HepG2 (cell line): ENCODE measurements at regions not wholly inside any gene's neighbourhood (a gene's known extent, or its start where the extent isn't known, plus 50 kb on each side); places are given as distances from the start of the nearest gene placed in this dataset.

Source experiments
- CEBPG ChIP-seq: IDR thresholded peaks from 2 replicates; pipeline ENCODE4 v1.6.1; 2016
- CHD2 ChIP-seq: IDR thresholded peaks from 2 replicates; pipeline ENCODE4 v1.6.1; 2011; ENCODE audit warnings: low read depth, low read length, improper control_type of control experiment
- FOXA3 ChIP-seq: IDR thresholded peaks from 2 replicates; pipeline ENCODE4 v1.6.1; 2016; ENCODE audit warnings: missing genetic modification reagents, missing compliant biosample characterization
- GATA4 ChIP-seq: sonication (generic); IDR thresholded peaks from 2 replicates; pipeline ENCODE4 v1.6.1; 2016; ENCODE audit warnings: antibody characterized with exemption, low read depth, borderline replicate concordance
- RBAK ChIP-seq: sonication (generic); formaldehyde crosslinking; IDR thresholded peaks from 2 replicates; pipeline ENCODE4 v1.5.1; 2020; ENCODE audit warnings: mild to moderate bottlenecking, missing genetic modification reagents
- SMARCC2 ChIP-seq: fragments of 450-650 bp; IDR thresholded peaks from 2 replicates; pipeline ENCODE4 v1.6.1; 2017; ENCODE audit warnings: antibody characterized with exemption, mild to moderate bottlenecking
- SRY ChIP-seq: sonication (generic); formaldehyde crosslinking; IDR thresholded peaks from 2 replicates; pipeline ENCODE4 v1.8.0; 2022; ENCODE audit warnings: mild to moderate bottlenecking, missing genetic modification reagents
- YEATS4 ChIP-seq: sonication (generic); formaldehyde crosslinking; IDR thresholded peaks from 2 replicates; pipeline ENCODE4 v1.4.0; 2020; ENCODE audit warnings: missing genetic modification reagents, borderline replicate concordance
- ZFYVE20 ChIP-seq: sonication (generic); formaldehyde crosslinking; IDR thresholded peaks from 2 replicates; pipeline ENCODE4 v1.8.0; 2023; ENCODE audit warnings: low read depth, mild to moderate bottlenecking, moderate library complexity, missing genetic modification reagents, borderline replicate concordance
- ZNF557 ChIP-seq: sonication (generic); formaldehyde crosslinking; IDR thresholded peaks from 2 replicates; pipeline ENCODE4 v1.4.0; 2020; ENCODE audit warnings: missing genetic modification reagents
- ZNF709 ChIP-seq: sonication (generic); formaldehyde crosslinking; IDR thresholded peaks from 2 replicates; pipeline ENCODE4 v1.5.0; 2020; ENCODE audit warnings: mild to moderate bottlenecking, missing genetic modification reagents
- TF ChIP-seq, protein P1 (sequence below): sonication (generic); formaldehyde crosslinking; IDR thresholded peaks from 2 replicates; pipeline ENCODE4 v1.8.0; 2022; ENCODE audit warnings: mild to moderate bottlenecking, missing genetic modification reagents
- TF ChIP-seq, protein P2 (sequence below): sonication (generic); formaldehyde crosslinking; IDR thresholded peaks from 2 replicates; pipeline ENCODE4 v1.4.0; 2020; ENCODE audit warnings: missing genetic modification reagents, borderline replicate concordance
- TF ChIP-seq, protein P3 (sequence below): sonication (generic); formaldehyde crosslinking; IDR thresholded peaks from 2 replicates; pipeline ENCODE4 v1.5.1; 2020; ENCODE audit warnings: mild to moderate bottlenecking, moderate library complexity, missing genetic modification reagents
- TF ChIP-seq, protein P4 (sequence below): IDR thresholded peaks from 2 replicates; pipeline ENCODE4 v1.6.1; 2016; ENCODE audit warnings: control low read depth
- TF ChIP-seq, protein P5 (sequence below): sonication (generic); formaldehyde crosslinking; IDR thresholded peaks from 2 replicates; pipeline ENCODE4 v1.4.0; 2020; ENCODE audit warnings: missing genetic modification reagents, borderline replicate concordance
- TF ChIP-seq, protein P6 (sequence below): sonication (generic); formaldehyde crosslinking; conservative IDR thresholded peaks from 2 replicates; pipeline ENCODE4 v1.4.0; 2020; ENCODE audit warnings: mild to moderate bottlenecking, missing genetic modification reagents, moderate library complexity
- TF ChIP-seq, protein P7 (sequence below): sonication (generic); formaldehyde crosslinking; IDR thresholded peaks from 2 replicates; pipeline ENCODE4 v1.5.1; 2020; ENCODE audit warnings: mild to moderate bottlenecking, missing genetic modification reagents, moderate library complexity

DNA sequence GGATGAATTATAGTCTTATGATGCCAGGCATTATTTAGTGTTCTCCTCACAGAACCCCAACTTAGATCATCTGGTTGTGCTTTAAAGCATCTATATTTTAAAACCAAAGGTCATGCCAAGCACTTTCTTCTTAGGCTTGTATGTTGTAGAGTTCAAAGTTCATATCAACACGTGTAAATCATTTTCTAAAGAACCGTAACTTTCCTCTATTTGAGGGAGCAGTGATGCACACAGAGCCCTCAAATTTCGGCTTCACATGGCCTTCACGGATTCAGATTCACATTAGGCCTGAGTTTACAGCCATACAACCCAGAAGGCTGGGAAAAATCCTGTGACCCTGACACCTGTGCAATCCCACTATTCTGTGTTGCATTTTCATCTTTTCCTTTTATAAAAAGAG, 52.1 kb upstream of the SEC16B start (continued):
- TF ChIP-seq, protein P1, sequence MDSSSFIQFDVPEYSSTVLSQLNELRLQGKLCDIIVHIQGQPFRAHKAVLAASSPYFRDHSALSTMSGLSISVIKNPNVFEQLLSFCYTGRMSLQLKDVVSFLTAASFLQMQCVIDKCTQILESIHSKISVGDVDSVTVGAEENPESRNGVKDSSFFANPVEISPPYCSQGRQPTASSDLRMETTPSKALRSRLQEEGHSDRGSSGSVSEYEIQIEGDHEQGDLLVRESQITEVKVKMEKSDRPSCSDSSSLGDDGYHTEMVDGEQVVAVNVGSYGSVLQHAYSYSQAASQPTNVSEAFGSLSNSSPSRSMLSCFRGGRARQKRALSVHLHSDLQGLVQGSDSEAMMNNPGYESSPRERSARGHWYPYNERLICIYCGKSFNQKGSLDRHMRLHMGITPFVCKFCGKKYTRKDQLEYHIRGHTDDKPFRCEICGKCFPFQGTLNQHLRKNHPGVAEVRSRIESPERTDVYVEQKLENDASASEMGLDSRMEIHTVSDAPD (CRISPR knock-in tag) = 0 out of 2 replicates have a peak, but pooled peaks have one; percentile 21
- no peak for TF ChIP-seq ZNF557 (CRISPR knock-in tag)
- TF ChIP-seq, protein P2, sequence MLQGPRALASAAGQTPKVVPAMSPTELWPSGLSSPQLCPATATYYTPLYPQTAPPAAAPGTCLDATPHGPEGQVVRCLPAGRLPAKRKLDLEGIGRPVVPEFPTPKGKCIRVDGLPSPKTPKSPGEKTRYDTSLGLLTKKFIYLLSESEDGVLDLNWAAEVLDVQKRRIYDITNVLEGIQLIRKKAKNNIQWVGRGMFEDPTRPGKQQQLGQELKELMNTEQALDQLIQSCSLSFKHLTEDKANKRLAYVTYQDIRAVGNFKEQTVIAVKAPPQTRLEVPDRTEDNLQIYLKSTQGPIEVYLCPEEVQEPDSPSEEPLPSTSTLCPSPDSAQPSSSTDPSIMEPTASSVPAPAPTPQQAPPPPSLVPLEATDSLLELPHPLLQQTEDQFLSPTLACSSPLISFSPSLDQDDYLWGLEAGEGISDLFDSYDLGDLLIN = no peak
- no peak for TF ChIP-seq ZFYVE20 (CRISPR knock-in tag)
- TF ChIP-seq, protein P3, sequence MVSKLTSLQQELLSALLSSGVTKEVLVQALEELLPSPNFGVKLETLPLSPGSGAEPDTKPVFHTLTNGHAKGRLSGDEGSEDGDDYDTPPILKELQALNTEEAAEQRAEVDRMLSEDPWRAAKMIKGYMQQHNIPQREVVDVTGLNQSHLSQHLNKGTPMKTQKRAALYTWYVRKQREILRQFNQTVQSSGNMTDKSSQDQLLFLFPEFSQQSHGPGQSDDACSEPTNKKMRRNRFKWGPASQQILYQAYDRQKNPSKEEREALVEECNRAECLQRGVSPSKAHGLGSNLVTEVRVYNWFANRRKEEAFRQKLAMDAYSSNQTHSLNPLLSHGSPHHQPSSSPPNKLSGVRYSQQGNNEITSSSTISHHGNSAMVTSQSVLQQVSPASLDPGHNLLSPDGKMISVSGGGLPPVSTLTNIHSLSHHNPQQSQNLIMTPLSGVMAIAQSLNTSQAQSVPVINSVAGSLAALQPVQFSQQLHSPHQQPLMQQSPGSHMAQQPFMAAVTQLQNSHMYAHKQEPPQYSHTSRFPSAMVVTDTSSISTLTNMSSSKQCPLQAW (CRISPR knock-in tag) = peak; percentile 62
- peak; percentile 70 for TF ChIP-seq FOXA3 (CRISPR knock-in tag)
- no peak for TF ChIP-seq RBAK (CRISPR knock-in tag)
- TF ChIP-seq SMARCC2 = no peak
- no peak for TF ChIP-seq CEBPG (CRISPR knock-in tag)
- no peak for TF ChIP-seq CHD2
- TF ChIP-seq, protein P4, sequence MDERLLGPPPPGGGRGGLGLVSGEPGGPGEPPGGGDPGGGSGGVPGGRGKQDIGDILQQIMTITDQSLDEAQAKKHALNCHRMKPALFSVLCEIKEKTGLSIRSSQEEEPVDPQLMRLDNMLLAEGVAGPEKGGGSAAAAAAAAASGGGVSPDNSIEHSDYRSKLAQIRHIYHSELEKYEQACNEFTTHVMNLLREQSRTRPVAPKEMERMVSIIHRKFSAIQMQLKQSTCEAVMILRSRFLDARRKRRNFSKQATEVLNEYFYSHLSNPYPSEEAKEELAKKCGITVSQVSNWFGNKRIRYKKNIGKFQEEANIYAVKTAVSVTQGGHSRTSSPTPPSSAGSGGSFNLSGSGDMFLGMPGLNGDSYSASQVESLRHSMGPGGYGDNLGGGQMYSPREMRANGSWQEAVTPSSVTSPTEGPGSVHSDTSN = no peak
- TF ChIP-seq, protein P5, sequence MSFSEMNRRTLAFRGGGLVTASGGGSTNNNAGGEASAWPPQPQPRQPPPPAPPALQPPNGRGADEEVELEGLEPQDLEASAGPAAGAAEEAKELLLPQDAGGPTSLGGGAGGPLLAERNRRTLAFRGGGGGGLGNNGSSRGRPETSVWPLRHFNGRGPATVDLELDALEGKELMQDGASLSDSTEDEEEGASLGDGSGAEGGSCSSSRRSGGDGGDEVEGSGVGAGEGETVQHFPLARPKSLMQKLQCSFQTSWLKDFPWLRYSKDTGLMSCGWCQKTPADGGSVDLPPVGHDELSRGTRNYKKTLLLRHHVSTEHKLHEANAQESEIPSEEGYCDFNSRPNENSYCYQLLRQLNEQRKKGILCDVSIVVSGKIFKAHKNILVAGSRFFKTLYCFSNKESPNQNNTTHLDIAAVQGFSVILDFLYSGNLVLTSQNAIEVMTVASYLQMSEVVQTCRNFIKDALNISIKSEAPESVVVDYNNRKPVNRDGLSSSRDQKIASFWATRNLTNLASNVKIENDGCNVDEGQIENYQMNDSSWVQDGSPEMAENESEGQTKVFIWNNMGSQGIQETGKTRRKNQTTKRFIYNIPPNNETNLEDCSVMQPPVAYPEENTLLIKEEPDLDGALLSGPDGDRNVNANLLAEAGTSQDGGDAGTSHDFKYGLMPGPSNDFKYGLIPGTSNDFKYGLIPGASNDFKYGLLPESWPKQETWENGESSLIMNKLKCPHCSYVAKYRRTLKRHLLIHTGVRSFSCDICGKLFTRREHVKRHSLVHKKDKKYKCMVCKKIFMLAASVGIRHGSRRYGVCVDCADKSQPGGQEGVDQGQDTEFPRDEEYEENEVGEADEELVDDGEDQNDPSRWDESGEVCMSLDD (CRISPR knock-in tag) = peak; percentile 76; the same call in 1 of the 2 replicates
- TF ChIP-seq, protein P6, sequence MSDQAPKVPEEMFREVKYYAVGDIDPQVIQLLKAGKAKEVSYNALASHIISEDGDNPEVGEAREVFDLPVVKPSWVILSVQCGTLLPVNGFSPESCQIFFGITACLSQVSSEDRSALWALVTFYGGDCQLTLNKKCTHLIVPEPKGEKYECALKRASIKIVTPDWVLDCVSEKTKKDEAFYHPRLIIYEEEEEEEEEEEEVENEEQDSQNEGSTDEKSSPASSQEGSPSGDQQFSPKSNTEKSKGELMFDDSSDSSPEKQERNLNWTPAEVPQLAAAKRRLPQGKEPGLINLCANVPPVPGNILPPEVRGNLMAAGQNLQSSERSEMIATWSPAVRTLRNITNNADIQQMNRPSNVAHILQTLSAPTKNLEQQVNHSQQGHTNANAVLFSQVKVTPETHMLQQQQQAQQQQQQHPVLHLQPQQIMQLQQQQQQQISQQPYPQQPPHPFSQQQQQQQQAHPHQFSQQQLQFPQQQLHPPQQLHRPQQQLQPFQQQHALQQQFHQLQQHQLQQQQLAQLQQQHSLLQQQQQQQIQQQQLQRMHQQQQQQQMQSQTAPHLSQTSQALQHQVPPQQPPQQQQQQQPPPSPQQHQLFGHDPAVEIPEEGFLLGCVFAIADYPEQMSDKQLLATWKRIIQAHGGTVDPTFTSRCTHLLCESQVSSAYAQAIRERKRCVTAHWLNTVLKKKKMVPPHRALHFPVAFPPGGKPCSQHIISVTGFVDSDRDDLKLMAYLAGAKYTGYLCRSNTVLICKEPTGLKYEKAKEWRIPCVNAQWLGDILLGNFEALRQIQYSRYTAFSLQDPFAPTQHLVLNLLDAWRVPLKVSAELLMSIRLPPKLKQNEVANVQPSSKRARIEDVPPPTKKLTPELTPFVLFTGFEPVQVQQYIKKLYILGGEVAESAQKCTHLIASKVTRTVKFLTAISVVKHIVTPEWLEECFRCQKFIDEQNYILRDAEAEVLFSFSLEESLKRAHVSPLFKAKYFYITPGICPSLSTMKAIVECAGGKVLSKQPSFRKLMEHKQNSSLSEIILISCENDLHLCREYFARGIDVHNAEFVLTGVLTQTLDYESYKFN (CRISPR knock-in tag) = peak; percentile 96
- no peak for TF ChIP-seq SRY (CRISPR knock-in tag)
- TF ChIP-seq GATA4 = no peak
- TF ChIP-seq, protein P7, sequence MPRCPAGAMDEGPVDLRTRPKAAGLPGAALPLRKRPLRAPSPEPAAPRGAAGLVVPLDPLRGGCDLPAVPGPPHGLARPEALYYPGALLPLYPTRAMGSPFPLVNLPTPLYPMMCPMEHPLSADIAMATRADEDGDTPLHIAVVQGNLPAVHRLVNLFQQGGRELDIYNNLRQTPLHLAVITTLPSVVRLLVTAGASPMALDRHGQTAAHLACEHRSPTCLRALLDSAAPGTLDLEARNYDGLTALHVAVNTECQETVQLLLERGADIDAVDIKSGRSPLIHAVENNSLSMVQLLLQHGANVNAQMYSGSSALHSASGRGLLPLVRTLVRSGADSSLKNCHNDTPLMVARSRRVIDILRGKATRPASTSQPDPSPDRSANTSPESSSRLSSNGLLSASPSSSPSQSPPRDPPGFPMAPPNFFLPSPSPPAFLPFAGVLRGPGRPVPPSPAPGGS (CRISPR knock-in tag) = no peak
- peak; percentile 47; the same call in 1 of the 2 replicates for TF ChIP-seq YEATS4
- TF ChIP-seq ZNF709 (CRISPR knock-in tag) = no peak
